Neural progenitor cell (in vitro differentiated cells): ENCODE measurements at regions not wholly inside any gene's neighbourhood (a gene's known extent, or its start where the extent isn't known, plus 50 kb on each side); places are given as distances from the start of the nearest gene placed in this dataset.

ENCODE experiments used
- EZH2phosphoT487 ChIP-seq: fragments of 200-600 bp; sonication (generic); IDR thresholded peaks from 2 replicates; pipeline ENCODE4 v1.6.1; 2017; ENCODE audit warnings: antibody characterized with exemption
- TF ChIP-seq, protein P1 (sequence below): fragments of 200-600 bp; sonication (generic); IDR thresholded peaks from 2 replicates; pipeline ENCODE4 v1.5.1; 2017; ENCODE audit warnings: antibody characterized with exemption, mild to moderate bottlenecking

DNA sequence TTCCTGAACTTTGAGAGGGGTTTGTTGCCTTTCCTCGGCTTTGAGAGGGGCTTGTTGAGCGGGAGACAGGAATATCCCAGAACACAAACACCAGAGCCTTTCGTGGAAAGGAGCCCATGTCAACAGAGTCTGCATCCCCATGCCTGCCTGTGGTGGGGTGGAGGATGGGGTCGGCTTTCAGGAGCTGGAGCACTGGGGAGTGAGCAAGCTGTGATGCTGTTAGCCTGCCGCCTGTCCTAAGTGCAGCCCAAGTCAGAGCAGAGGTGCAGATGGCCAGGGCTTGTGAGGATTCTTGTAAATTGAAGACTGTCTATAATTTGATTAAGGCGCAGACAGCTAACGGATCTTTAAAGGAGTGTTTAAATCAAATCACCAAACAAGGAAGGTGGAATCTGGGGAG is 103.3 kb upstream of the ANK2 start:
- no peak for TF ChIP-seq EZH2phosphoT487
- TF ChIP-seq, protein P1, sequence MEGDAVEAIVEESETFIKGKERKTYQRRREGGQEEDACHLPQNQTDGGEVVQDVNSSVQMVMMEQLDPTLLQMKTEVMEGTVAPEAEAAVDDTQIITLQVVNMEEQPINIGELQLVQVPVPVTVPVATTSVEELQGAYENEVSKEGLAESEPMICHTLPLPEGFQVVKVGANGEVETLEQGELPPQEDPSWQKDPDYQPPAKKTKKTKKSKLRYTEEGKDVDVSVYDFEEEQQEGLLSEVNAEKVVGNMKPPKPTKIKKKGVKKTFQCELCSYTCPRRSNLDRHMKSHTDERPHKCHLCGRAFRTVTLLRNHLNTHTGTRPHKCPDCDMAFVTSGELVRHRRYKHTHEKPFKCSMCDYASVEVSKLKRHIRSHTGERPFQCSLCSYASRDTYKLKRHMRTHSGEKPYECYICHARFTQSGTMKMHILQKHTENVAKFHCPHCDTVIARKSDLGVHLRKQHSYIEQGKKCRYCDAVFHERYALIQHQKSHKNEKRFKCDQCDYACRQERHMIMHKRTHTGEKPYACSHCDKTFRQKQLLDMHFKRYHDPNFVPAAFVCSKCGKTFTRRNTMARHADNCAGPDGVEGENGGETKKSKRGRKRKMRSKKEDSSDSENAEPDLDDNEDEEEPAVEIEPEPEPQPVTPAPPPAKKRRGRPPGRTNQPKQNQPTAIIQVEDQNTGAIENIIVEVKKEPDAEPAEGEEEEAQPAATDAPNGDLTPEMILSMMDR, result no peak
